GM18861 (cell line): ENCODE measurements at regions not wholly inside any gene's neighbourhood (a gene's known extent, or its start where the extent isn't known, plus 50 kb on each side); places are given as distances from the start of the nearest gene placed in this dataset.
A peak's percentile ranks its signal among the peaks of the same experiment; 100 is the strongest.

ENCODE experiments used
- ATAC-seq: cut with Tn5 transposase; IDR thresholded peaks from one replicate; pipeline ENCODE4 v1.9.1; 2021; ENCODE audit not compliant: unreplicated experiment

GRCh38 chr5:142437563-142437962 lies 112.7 kb upstream of the SPRY4 start:
- ATAC-seq, result no peak

- no peak for ATAC-seq
Observed at GRCh38 chr5:142435410-142436115, 110.7 kb upstream of the SPRY4 start.

- no peak for ATAC-seq
Observed at GRCh38 chr5:142434322-142434612, 109.4 kb upstream of the SPRY4 start.

DNA sequence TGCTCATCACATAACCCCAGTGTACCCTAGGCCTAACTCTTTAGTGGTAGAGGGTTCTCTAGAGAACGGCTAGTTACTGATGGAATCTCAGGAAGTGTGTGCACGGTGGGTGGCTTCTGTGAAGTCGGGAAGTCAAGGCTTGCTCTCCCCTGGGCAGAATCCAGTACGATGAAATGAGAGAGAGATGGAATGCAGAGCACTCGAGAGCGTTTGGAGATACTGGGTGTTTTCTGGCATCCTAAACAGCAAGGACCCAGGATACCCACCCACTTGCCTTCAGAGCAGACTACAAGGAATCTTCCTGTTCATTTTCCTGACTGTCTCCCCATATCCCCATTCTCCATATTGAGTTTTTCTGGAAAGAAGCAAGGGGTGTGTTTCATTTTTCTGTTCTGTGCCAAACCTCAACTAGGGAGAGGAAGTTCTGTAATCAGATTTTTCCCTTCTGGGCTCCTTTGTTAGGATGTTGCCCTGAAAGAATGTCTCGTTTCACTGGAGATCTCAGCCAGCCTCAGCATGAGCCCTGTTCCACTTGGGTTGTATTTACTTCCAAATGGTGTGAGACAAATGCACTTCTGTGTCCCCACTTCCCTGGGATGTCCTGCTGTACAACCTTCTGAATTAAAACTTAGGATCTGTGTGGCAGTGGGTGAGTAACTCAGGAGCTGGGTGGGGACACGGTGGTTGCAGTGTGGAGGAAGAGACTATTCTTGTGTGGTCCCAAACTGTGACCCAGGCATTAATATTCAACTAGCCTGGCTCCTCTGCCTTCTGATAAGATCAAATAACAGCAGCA lies 108.9 kb upstream of the SPRY4 start:
- no peak for ATAC-seq

DNA sequence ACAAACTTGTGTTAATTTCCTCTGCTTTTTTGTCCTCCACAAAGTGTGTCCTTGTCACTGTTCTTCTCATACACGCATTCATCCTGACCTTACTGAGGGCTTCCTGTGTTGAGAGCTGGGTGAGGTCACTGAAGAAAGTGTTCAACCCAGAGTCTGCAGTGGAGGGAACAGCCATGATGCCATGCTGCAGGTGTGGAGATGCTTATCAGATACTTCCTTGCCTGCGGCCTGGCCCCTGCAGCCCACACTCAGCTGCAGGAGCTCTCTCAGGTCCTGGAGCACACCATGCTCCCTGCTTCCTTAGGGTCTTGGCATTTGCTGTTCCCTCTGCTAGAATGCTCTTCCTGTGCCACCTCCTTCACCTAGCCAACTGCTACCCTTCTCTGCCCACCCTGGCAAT lies 108.1 kb upstream of the SPRY4 start:
- ATAC-seq, result peak; percentile 49

- ATAC-seq, result peak; percentile 62
Observed at GRCh38 chr5:142432369-142432863, 107.6 kb upstream of the SPRY4 start.

DNA sequence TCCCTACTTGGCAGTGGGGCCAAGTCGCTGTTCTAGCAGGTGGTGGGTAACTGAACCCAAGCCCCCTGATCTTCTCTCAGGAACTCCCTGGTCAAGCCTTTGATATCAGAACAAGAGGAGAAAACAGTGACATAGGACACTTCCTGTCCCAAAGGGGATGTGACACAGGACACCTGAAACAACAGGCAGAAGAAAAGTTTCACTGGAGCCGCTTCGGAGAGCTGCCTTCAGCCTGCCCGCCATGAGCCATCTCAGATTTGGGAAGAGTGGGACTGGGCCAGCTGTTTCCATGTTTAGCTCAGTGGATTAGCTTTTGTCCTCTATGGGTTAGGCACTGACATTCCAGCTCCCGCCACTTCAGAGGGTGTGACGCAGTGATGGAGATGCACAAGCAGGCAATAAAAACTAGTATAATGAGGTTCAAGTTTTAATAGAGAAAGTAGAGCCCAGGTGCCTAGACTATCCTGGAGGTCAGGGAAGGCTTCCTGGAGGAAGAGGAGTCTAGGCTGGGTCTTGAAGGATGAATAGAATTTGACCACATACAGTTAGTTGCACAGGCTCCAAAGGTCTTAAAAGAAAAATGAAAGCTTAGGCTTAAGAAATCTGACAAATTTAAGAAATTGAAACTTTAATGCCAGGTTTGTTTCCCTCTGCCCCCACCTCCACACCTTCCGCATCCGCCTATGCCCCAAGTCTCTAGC lies 104.1 kb upstream of the SPRY4 start:
- ATAC-seq, result no peak

DNA sequence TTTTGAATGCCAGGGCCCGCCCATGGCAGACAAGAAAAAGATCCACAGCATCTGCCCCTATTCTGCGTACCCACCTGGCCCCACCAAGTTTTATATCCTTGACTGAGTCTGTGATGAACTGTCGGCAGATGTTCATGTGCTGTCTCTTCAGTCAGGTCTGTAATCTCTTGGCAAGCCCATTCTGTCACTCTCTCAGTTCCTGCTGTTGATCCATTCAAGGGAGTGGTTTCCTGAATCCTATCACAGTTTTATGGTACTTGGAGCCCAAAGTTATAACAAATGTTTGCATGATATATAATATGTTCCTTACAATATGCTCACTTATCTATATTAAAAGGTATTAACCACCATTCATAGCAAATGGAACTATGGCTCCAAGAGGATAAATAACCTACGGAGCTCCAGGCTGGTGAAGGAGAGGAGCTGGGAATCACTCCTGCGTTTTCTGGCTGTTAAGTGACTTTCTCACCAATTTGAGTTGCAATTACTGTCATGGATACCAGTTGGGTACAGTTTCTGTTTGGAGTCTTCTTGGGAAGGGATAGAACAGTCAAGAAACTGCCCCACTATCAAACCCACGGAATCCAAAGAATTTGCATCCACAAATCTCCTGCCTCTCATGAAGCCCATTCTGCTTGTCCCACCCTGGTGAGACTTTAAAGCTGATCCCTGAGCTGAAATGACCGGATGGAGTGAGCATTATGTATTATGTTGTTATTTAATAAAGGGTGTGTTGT lies 103.4 kb upstream of the SPRY4 start:
- ATAC-seq, result no peak

DNA sequence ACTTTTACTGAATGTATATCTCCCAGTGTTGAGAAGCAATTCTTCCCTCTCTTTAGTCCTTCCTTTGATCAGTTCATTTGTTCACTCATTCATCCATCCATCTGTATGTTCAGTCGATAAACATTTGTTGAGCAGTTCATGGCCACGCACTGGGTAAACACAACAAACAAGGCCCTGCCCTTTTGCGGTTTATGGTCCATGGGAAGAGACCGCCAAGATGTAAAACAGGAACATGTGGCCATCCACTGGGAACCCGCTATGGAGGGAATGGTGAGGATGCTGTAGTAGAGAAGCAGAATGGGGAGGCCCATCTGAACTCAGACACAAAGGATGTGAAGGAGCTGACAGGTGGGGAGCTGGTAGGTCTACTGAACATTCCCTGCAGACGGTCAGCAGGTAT lies 102.7 kb upstream of the SPRY4 start:
- no peak for ATAC-seq

GRCh38 chr5:142427015-142427364 lies 102.2 kb upstream of the SPRY4 start:
- no peak for ATAC-seq

DNA sequence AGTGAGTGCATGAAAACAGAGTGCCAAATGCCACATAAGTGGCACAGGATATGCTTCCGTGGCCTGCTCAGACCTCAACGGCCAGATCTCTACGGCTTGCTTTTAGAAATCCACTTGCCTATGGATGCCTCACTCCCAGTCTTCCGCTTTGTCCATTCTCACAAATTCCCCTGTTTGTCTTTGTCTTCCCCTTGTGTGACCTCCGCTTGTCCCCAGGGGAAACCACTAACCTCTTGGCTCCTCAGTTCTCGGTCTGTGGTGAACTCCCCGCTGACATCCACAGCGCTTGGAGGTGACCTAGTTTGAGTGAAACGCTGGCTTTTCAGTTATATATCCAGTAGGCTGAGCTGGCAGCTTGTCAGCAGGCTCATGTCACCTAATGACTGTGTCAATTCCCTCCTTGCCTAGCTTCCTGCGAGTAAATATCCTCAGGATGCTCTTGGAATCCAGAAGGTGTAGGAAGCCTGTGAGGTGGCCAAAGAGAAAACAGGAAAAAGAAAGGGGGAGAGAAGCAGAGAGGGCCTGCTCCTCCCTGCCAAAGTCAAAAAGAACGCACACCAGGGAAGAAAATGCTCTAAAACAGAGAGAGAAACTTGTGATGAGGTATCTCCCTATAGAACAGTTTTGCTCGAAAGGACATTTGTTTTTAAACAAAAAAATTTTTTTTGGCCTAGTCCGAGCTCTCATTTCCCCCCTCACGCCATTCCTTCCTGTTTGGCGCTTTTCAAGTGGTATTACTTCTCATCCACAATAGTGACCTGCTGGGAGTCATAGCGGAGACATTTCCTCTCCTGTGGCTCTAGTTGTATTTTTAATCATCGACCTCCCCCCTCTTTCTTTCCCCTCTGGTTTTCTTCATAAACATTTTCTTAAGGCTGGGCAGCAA lies 101.6 kb upstream of the SPRY4 start:
- no peak for ATAC-seq

GRCh38 chr5:142425286-142426065 lies 100.7 kb upstream of the SPRY4 start:
- ATAC-seq, result no peak

DNA sequence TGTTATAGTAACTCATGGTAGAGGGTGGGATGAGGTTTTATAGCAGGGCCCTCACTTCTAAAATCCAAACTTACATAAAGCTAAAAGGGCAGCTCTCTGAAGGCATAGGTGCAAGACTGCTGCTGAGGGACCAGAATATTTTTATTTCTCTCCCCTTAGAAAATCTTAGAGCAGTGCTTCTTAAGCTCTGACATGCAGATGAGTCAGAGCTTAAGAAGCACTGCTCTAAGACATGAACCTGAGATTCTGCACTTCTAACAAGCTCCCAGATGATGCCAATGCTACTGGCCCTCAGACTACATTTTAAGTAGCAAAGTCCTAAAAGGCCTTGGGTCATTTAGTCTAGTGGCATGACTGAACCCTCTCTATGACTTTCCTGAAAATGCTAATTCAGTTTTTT lies 97.6 kb upstream of the SPRY4 start:
- no peak for ATAC-seq

DNA sequence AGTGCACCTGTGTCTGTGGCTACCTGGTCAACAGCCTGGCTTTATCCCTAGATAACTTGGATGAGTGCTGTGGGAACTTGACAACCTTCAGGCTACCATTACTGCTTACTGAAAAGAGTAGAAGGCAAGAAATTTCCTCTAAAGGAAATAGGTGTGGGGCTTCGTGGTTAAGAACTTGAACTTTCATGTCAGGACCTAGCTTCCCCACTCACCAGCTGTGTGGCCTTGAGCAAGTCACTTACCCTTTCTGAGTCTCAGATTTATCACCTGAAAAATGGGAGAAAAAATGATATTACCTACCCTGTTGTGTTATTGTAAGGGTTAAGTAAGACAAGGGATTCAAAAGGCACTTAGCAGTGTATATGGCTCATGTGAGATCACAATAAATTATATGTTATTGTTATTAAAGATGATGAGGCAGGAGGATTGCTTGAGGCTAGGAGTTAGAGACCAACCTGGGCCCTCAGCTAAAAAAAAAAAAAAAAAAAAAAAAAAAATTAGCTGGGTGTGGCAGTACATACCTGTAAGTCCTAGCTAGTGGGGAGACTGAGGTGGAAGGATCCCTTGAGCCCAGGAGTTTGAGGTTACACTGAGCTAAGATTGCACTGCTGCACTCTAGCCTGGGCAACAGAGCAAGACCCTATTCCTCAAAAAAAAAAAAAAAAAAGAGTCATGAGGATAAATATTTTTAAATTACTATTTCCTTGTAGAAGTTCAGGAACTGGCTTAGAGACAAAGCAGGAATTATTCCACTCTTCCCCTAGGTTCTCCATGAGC lies 97.0 kb upstream of the SPRY4 start:
- no peak for ATAC-seq

DNA sequence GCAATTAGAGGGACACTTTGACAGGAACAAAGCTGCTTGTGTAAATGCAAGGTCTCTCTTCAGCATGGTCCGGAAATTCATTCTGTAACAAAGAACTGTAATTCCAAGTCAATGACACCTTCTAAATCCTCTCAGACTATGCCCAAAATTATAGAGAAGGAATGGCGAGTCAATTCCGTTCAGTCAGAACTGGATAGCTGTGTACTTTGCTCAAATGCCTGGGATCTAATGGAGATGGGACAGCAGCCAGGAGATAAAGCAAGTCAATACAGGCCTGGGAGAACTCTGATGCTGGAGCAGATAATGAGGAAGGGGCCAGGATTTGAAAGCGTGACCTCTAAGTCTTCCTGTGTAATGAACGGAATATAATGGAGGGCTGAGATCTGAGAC lies 96.4 kb upstream of the SPRY4 start:
- no peak for ATAC-seq

DNA sequence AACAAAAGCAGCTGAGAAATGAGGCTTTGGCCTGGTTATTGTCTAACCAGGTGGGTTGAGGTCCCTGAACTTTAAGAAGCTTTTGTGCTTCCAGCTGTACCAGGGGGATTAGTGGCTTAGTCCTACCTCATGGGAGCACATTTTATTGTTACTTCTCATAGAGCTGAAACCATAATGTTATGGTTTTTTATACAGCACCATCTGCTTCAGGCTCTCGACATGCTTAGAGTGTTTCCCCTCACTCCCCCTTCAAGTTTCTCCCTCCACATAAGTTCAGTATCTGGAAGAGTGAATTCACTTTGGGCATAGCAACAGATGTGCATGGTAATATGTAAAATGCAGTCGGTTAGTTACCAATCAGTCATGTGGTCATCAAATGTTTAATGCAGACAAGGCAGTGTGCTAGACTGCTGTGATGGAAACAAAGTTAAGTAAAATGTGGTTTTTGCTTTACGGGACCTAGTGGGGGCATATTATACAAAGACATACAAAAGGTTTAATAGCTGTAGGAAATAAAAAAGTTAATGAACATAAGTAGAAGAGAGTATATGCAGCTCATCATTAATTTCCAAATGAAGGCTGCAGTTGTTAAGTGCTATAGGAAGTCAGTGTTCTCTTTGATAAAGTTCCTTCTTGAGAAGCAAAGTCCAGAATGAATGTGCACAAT lies 95.9 kb upstream of the SPRY4 start:
- peak; percentile 43 for ATAC-seq

DNA sequence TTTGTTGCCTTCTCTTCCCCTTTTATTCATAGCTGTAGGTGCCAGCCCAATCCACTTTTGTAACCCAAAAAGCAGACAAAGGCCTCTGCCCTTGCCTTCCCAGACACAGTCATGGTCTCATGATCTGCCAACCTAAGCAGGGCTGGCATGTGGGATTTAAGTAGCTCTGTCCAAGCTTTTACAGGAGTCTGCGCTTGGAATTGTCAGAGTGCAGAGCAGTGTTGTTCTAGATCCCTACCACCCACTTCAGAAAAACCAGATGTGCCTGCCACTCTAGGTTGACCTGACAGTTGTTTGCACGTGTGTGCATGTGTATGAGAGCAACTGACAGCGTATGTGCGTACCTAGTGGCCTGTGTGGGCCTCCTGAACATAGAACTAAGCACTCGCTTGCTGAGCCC lies 87.8 kb upstream of the SPRY4 start:
- ATAC-seq, result no peak

DNA sequence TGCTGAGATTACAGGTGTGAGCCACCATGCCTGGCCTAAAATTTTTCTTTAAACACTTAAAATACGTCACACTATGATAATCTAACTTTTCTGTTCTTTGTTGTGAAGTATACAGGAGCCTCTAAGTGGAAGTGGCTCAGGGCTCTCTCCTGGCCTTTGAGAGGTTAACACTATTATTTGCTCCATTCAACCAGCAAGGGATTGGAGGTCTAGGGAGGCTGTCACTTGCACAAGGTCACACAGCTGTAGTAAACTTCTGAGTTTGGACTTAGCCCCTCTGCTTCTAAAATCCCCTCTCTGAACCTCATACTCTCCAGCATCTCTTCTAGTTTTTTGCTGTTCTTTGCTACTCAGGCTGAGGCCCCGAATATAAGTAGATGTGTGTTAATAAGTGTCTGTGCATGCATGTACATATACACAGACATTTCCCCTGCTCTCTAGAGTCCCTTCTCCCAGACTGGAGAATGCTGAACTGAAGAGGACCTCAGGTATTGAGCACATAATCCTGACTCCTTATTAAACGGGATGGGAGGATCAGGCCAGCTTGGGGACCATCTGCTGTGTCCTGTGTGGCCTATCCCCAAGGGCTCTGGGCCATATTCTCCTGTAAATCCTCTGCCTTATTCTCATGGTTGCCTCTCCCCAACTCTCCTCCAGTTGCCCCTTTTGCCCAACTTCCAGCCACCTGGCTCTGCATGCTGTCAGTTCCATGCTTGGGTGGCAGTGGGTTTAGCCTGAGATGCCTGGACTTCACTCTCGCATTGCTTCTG lies 87.0 kb upstream of the SPRY4 start:
- ATAC-seq, result no peak
